NCI-H446 treated with DMSO at 0.1 percent for 48 hours (cell line): ENCODE measurements at regions not wholly inside any gene's neighbourhood (a gene's known extent, or its start where the extent isn't known, plus 50 kb on each side); places are given as distances from the start of the nearest gene placed in this dataset.
"Not testable (repeated sequence)": the region's sequence is repeated elsewhere in the genome, so short reads cannot be mapped to it uniquely, and the experiment has no call there.

ENCODE experiments used
- DNase-seq: peaks from one replicate; lab custom pipeline; 2025; lab: John Stamatoyannopoulos, UW

DNA sequence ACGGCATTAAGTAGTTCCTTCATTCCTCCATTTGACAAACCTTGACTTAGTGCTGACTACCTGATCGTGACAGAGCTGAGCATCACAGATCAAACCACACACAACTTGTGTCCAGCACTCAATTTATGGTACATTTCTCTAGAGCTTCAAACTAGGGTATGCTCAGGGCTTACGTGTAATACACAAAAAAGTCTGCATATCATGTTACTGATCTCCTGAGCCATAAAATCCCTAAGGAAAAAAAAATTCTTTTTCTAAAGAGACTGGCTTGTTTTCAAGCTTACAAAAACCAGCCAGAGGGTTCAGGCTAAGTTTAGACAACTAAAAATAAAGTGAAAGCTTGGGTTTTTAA, 88.0 kb upstream of the ALKAL2 start:
- no peak for DNase-seq

DNA sequence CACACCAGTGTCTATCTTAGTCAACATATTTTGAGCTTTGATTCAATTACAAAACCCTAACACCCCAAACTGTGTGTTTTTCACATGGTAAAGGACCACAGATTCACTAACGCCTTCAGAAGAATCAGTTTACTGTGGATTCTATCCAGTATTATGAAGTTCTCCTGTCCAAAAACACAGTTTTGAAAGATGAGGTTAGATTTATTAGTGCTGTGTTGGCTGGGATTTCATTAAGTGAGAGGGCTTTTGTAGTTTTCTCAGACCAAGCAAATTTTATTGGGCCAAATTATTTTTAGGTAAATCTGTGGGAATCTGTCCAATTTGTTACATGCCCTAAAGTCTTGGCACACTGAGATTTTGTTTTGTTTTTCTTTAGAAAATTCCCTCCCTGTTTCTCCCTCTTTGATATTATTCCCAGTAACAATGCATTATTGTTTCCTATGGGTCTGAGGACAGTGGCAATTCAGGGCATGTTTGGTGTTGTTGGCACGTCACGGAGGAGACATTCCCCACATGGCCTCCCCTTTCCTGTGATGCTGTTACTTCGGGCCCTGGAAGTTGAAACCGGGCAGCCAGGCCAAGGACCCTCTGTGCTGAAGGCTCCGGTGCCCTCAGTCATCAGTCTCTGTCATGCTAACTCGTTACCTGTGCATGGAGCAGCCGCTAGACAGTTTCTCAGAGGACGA, 87.5 kb upstream of the ALKAL2 start:
- no peak for DNase-seq

DNA sequence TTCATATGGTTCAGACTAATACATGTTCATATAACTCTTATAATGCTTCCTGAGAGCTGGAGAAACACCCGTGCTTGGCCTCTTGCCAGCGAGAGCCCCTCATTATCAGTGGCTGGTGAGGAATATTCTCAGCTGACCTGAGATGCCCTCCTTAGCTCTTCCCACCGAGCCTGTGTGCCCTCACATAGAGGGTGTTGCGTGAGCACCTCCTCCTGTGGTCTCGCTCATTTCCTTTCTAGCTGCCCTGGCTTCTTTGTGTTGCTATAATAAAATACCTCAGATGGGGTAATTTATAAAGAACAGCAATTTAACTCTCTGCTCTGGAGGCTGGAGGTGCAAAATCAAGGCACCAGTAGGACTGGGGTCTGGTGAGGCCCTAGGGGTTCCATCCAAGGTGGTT, 80.5 kb upstream of the ALKAL2 start:
- DNase-seq, result no peak

DNA sequence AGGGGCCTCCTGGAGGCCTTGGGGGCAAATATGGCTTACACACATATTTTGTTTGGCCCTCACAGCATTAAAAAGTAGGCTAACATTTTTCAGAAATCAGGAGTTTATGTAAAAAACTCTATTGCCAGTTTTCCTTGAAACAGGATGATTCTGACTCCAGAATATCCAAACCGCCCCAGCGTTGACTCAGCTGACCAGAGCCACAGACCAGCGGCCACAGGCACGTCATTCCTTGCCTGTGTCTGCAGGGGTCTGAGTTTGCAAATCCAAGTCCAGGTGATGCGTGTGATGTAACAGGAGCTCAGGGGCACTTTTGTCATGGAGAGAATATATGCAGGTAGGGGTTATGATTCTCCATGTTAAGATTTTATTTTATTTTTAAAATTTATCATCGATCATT, 79.4 kb upstream of the ALKAL2 start:
- DNase-seq, result no peak

DNA sequence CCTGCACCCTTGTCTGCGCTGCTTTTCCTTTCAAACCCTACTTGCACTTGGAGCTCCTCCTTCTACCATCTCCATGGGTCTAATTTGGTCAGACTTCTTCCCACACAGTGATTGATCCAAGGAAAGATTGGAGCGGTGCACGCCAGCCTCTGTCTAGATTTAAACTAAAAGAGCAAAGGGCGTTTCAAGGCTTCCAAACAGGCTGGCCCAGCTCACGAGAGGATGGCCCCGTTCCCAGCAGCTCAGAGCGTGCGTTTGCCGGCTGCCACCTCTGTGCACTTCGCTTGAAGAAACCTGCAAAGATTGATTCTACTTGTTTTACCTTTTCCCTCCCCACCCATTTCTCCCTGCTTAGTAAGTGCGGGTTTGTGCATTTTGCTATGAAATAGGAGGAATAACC, 78.8 kb upstream of the ALKAL2 start:
- no peak for DNase-seq

DNA sequence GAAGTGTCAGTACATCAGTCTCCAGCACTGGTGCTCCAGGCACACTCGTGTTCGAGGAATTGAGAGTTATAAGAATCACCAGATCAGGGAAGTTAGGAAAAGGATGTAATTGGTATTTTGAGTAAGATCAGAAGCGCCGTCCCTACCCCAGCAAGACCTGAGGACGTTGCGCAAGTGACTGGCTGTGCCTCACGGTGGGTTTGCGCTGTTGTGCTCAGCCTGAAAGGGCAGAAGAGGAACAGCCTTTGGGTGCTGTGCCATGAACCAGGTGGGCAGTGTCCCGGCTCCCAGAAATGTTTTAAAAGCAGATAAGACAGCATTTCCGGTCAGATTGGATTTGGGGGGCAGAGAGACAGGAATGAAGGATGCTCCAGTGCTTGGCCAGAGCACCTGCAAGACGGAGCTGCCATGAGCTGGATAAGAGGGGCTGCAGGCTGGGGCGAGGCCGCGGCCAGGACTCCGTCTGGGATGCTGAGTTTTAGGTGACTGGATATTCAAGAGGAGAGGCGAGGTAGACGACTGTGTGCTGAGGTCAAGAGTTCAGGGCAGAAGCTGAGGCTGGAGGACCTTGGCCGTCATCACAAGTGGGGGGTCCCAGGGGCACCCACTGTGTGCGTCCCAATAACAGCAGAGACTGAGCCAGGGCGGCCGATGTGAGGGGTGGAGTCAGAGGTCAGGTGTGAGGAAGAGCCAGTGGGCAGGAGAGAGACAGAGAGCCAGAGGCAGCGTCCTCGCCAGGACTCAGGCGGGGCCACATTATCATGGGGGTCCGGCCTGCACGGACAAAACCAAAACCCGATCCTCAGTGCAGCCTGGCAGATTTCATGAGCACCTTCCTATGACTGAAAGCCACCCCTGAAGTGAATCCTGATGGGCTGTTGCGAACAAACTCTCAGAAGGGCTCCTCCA, 77.7 kb upstream of the ALKAL2 start:
- no peak for DNase-seq

DNA sequence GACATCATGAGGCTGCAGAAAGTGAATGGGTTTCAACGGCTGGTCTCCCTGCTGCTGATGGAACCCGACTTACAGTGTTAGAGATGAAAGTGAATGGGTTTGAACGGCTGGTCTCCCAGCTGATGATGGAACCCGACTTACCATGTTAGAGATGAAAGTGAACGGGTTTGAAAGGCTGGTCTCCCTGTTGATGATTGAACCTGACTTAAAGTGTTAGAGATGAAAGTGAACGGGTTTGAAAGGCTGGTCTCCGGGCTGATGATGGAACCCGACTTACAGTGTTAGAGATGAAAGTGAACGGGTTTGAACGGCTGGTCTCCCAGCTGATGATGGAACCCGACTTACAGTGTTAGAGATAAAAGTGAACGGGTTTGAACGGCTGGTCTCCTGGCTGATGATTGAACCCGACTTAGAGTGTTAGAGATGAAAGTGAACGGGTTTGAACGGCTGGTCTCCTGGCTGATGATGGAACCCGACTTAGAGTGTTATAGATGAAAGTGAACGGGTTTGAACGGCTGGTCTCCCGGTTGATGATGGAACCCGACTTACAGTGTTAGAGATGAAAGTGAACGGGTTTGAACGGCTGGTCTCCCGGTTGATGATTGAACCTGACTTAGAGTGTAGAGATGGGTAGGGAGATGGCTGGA, 76.1 kb upstream of the ALKAL2 start:
- DNase-seq, result no peak

DNA sequence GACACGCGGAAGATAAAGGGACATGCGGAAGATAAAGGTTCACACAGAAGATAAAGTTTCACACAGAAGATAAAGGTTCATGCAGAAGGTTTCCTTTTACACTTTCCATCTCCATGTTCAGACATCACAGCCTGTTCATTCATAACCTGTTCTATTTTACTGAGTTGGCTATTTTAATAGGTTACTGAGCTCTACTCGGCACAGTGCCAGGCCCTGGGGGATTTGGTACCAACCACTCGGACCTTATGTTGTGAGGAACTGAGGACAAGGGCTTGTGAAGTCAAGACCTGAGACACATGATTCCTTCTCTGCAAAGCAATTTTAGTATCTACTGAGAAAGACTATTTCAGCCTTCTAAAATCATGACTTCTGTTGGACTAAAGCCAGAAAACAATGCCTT, 75.0 kb upstream of the ALKAL2 start:
- DNase-seq, result no peak

DNA sequence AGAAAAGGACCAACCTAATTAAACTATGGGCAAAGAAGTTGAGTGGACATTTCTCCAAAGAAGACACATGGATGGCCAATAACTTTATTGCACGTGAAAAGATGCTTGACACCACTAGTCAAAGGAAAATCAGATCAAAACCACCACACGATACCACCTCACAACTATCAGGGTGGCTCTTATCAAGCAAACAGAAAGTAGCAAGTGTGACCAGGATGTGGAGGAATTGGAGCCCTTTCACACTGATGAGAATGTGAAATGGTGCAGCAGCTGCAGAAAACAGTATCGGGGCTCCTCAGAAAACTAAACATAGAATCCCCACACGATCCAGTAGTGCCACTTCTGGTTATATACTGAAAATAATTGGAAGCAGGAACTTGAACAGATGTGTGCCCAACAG, 72.2 kb upstream of the ALKAL2 start:
- no peak for DNase-seq

DNA sequence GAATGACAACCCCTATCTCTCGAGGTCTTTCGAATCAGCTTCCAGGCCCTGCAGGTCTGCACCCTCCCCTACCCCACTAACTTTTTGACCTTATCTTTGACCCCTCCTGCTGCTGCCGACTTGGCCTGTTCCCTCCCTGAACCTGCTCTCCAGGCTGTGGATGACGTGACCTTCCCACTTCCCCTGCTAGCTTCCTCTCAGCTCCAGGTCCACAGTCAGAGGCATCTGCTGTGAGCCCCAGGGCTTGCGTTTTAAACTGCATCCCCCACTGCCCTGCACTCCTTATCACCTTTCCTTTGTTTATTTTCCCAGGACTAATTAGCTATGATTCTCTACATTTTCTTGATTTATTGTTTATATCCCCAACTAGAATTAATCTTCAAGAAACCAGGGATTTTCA, 71.2 kb upstream of the ALKAL2 start:
- DNase-seq, result no peak

DNA sequence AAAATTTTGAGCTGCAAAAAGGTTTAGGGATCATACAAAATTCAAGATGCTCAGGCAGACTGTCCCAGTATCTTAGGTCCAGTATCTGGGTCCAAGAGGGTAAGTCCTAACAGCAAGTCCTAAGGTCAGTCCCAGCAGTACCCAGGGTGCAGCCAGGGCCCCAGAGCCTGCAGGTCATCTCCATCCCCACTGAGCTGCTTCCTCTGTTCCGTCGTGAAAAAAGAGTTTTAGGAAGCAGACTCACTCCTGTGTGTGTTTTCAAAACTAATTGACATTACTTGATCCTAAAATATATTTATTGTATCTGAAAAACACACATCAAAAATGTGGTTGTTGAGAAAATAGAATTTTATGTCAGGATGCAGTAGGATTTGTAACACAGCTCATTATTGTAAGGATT, 69.9 kb upstream of the ALKAL2 start:
- no peak for DNase-seq

DNA sequence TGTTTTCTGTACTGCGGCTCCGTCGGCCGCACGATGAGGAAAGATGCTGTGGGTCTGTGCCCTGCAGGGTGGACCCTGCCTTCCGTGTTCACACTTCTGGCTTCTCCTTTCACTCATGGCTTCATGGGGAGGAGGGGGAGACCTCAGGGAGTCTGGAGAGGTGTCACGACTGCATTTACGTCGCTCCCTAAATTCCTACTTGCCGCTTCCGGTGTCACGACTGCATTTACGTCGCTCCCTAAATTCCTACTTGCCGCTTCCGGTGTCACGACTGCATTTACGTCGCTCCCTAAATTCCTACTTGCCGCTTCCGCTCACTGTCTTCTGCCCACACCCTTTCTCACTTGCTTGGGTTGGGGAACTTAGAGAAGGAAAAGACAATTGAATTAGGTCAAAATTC, 68.4 kb upstream of the ALKAL2 start:
- not testable (repeated sequence) for DNase-seq

DNA sequence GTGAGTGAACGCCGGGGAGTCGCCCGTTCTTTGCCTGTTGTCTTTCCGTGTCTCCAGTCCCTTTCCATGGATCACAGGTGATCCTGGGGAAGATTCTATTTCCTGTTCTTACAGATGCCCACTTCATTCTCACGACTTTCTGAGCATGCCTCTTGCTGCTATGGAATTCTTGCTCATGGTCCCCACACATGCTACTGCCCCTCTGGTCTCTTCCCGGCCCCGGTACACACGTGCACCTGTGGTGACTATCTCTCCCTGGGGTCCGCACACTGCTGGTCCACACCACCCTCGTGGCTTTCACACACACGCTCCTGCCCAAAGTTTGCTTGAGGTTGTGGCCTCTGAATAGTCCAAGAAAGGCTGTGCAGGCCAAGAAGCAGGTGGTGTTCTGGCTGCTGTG, 67.9 kb upstream of the ALKAL2 start:
- no peak for DNase-seq

DNA sequence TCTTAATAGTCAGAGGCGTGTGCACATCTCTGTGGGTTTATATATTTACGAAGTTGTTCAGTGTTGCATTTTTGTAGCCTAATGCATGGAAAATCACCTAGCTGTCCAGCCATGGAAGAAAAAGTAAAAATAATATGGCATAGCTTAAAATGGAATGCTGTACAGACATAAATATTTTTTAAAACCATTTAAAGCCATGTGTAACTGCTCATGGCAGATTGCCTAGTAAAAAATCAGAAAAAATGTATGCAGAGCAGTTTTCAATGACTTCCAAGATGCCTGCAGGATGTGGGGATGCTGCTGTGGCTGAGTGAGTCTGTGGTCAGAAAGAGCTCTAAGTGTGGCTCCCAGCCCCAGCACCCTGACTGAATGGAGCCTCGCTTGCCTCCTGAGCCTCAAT, 64.8 kb upstream of the ALKAL2 start:
- DNase-seq, result no peak

DNA sequence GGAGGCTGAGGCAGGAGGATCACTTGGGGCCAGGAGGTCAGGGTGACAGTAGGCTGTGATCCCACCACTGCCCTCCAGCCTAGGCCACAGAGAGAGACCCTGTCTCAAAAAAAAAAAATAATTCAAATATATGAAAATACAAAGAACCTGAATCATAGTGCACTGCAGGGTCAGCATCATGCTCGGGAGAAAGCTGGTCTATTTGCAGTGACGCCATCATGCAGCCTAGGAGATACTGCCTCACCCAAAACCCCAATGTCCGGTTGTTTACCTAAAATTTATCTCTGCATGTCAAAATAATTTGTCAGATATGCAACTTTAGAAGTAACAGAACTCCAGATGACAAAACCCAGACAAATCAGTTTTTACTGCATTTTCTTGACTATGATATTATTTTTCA, 61.5 kb upstream of the ALKAL2 start:
- no peak for DNase-seq

DNA sequence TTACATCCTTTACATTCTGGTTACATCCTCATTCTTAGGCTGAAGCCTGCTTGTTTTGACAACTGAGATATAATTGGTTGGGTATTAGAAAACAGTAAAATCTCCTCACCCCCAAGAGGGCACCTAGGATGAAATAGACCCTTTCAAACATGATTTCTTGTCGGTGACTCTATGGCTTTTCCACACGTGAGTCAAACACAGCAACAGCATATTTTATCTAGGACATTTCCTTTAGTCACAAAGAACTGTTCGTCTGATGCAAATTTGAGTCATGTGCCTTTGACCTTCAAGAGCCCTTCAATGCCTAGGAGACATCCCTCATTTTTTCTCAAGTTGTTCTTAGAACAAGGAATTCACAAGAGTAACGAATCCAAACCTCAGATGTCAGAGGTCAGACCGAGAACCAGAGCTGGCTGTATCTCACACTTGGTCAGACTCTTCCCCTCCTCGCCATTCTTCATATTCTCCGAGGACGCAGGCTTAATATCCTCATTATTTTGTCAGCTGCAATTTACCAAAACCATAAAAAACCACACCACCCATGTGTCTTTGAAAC, 60.5 kb upstream of the ALKAL2 start:
- no peak for DNase-seq

DNA sequence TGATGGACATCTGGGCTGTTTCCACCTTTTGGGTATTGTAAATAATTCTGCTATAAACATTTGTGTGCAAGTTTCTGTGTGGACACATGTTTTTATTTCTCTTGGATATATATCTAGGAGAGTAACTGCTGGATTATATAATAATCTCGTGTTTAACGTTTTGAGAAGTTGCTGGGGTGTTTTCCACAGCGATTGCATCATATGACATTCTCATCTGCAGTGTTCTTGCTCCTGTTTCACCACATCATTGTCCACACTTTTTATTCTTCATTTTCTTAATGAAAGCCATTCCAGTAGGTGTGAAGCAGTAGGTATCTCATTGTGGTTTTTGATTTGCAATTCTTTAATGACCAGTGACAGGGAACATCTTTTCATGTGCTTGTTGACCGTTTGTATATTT, 56.9 kb upstream of the ALKAL2 start:
- DNase-seq, result no peak

DNA sequence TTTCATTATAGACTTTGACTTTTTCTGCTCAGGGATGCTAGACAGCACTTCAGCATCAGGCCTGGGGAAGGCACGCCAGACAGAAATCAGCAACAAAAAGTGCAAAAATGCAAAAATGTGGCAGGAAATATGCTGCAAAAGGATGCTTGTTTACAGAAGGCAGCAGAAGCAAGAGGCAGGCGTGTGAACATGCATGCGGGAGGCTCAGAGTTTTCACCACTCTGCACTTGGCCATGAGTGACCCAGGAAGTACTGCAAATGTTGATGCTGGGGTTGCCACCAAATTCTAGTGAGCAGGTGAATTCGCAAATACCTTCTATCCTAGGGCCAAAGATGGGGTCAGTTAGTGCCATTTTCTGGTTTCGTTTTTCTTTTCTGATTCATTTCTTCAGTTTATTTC, 55.5 kb upstream of the ALKAL2 start:
- no peak for DNase-seq

DNA sequence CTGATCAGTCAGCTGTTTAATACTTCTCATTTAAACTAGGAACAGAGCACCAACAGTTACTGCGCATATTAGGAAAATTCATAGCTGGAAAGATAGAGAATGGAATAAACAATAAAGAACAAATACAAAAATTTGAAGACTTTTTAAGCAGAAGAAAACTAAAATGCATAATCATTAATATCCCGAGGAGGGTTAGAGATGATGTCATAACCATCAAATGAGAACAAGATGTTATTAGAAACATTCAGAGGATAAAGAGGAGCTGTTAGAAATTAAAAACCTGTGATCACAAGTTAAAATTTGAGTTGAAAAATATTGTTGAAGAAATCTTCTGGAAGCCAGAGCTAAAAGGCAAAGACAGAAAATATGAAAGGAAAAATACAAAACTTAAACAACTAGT, 54.0 kb upstream of the ALKAL2 start:
- no peak for DNase-seq

DNA sequence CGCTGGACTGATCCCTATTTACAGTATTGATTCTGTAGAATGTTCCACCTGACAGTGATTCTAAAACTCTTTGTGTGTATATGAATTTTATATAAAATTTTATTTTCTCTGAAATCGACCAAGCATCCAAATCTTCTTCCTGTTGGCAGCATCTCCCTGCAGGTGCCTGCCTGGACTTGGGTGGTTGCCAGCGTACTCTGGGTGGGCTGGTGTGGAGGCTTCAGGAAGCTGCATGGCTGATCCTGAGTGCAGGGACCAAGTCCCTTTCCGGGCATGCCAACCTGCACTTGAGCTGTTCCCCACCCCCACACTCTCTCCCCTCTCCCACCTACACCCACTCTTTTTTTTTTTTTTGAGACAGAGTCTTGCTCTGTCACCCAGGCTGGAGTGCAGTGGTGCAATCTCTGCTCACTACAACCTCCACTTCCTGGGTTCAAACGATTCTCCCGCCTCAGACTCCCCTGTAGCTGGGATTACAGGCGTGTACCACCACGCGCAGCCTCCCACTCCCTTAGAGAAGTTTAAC, 53.2 kb upstream of the ALKAL2 start:
- DNase-seq, result no peak
